SK-N-SH treated with all-trans-retinoic acid at 6 μM for 48 hours (cell line): ENCODE measurements at regions not wholly inside any gene's neighbourhood (a gene's known extent, or its start where the extent isn't known, plus 50 kb on each side); places are given as distances from the start of the nearest gene placed in this dataset.

Source experiments
- ATAC-seq: fragments of 200-7000 bp; cut with Tn5 transposase; 3 replicates; pipeline ENCODE4 v1.9.1; 2020; ENCODE audit warnings: mild to moderate bottlenecking, moderate library complexity
- ARNTL ChIP-seq: fragments of 450-650 bp; formaldehyde crosslinking; IDR thresholded peaks from 2 replicates; pipeline ENCODE4 v1.5.0; 2020; ENCODE audit warnings: low read depth, mild to moderate bottlenecking, moderate library complexity, borderline replicate concordance
- CREB5 ChIP-seq: fragments of 250-450 bp; sonication (Bioruptor Pico); IDR thresholded peaks from 2 replicates; pipeline ENCODE4 v1.5.1; 2020; ENCODE audit warnings: low read depth, mild to moderate bottlenecking, moderate library complexity
- CSDC2 ChIP-seq: fragments of 250-450 bp; sonication (Bioruptor Pico); IDR thresholded peaks from 2 replicates; pipeline ENCODE4 v1.5.0; 2020; ENCODE audit warnings: mild to moderate bottlenecking, moderate library complexity
- ISL1 ChIP-seq: fragments of 250-450 bp; sonication (Bioruptor Pico); IDR thresholded peaks from 2 replicates; pipeline ENCODE4 v2.1.2; 2022; ENCODE audit warnings: mild to moderate bottlenecking, moderate library complexity
- POU6F1 ChIP-seq: fragments of 250-450 bp; sonication (Bioruptor Pico); IDR thresholded peaks from 2 replicates; pipeline ENCODE4 v1.8.0; 2021; ENCODE audit warnings: low read depth, mild to moderate bottlenecking, moderate library complexity, borderline replicate concordance
- SNAI2 ChIP-seq: fragments of 250-450 bp; sonication (Bioruptor Pico); IDR thresholded peaks from 2 replicates; pipeline ENCODE4 v1.5.0; 2020; ENCODE audit warnings: mild to moderate bottlenecking, moderate library complexity
- TSHZ2 ChIP-seq: fragments of 250-450 bp; sonication (Bioruptor Pico); IDR thresholded peaks from 2 replicates; pipeline ENCODE4 v1.5.0; 2020; ENCODE audit warnings: mild to moderate bottlenecking, moderate library complexity
- ZC3H10 ChIP-seq: fragments of 250-450 bp; sonication (Bioruptor Pico); IDR thresholded peaks from 2 replicates; pipeline ENCODE4 v1.5.1; 2021; ENCODE audit warnings: mild to moderate bottlenecking, moderate library complexity
- ZFP3 ChIP-seq: fragments of 250-450 bp; sonication (Bioruptor Pico); IDR thresholded peaks from 2 replicates; pipeline ENCODE4 v1.5.0; 2020; ENCODE audit warnings: mild to moderate bottlenecking, moderate library complexity
- ZFP30 ChIP-seq: fragments of 450-650 bp; formaldehyde crosslinking; IDR thresholded peaks from 2 replicates; pipeline ENCODE4 v1.5.0; 2022; ENCODE audit warnings: mild to moderate bottlenecking, moderate library complexity
- ZNF70 ChIP-seq: fragments of 450-650 bp; formaldehyde crosslinking; IDR thresholded peaks from 2 replicates; pipeline ENCODE4 v1.5.0; 2020; ENCODE audit warnings: mild to moderate bottlenecking, moderate library complexity
- TF ChIP-seq, protein P1 (sequence below): fragments of 250-450 bp; sonication (Bioruptor Pico); IDR thresholded peaks from 2 replicates; pipeline ENCODE4 v1.8.0; 2020; ENCODE audit warnings: mild to moderate bottlenecking, moderate library complexity, borderline replicate concordance
- TF ChIP-seq, protein P2 (sequence below): fragments of 250-450 bp; sonication (Bioruptor Pico); IDR thresholded peaks from 2 replicates; pipeline ENCODE4 v1.5.1; 2021; ENCODE audit warnings: mild to moderate bottlenecking, moderate library complexity

DNA sequence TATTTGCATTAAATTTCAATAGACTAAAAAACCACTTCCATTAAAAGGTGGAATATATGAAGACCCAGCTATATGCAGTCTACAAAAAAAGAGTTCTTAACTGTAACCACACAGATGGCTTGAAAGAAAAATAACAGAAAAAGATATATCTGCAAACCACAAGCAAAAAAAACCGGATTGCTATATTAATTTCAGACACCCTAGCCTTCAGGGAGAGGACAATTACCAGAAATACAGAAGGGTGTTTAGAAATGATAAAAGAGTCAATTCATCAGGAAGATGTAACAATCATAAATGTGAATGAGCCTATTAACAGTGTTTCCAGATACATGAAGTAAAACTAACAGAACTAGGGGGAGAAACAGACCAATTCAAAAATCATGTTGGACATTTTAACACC, 56.9 kb upstream of the SMIM23 start:
- ATAC-seq, result no peak

More for the DNA sequence above, 56.9 kb upstream of the SMIM23 start:
- TF ChIP-seq ZNF70 (CRISPR knock-in tag), result no peak
- TF ChIP-seq, protein P1, sequence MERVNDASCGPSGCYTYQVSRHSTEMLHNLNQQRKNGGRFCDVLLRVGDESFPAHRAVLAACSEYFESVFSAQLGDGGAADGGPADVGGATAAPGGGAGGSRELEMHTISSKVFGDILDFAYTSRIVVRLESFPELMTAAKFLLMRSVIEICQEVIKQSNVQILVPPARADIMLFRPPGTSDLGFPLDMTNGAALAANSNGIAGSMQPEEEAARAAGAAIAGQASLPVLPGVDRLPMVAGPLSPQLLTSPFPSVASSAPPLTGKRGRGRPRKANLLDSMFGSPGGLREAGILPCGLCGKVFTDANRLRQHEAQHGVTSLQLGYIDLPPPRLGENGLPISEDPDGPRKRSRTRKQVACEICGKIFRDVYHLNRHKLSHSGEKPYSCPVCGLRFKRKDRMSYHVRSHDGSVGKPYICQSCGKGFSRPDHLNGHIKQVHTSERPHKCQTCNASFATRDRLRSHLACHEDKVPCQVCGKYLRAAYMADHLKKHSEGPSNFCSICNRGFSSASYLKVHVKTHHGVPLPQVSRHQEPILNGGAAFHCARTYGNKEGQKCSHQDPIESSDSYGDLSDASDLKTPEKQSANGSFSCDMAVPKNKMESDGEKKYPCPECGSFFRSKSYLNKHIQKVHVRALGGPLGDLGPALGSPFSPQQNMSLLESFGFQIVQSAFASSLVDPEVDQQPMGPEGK (CRISPR knock-in tag), result no peak
- TF ChIP-seq CSDC2 (CRISPR knock-in tag), result no peak
- TF ChIP-seq ZFP3 (CRISPR knock-in tag), result no peak
- no peak for TF ChIP-seq TSHZ2 (CRISPR knock-in tag)
- no peak for TF ChIP-seq ZFP30
- no peak for TF ChIP-seq ZC3H10 (CRISPR knock-in tag)
- no peak for TF ChIP-seq CREB5 (CRISPR knock-in tag)
- TF ChIP-seq POU6F1 (CRISPR knock-in tag), result no peak
- no peak for TF ChIP-seq SNAI2 (CRISPR knock-in tag)
- TF ChIP-seq, protein P2, sequence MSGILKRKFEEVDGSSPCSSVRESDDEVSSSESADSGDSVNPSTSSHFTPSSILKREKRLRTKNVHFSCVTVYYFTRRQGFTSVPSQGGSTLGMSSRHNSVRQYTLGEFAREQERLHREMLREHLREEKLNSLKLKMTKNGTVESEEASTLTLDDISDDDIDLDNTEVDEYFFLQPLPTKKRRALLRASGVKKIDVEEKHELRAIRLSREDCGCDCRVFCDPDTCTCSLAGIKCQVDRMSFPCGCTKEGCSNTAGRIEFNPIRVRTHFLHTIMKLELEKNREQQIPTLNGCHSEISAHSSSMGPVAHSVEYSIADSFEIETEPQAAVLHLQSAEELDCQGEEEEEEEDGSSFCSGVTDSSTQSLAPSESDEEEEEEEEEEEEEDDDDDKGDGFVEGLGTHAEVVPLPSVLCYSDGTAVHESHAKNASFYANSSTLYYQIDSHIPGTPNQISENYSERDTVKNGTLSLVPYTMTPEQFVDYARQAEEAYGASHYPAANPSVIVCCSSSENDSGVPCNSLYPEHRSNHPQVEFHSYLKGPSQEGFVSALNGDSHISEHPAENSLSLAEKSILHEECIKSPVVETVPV (CRISPR knock-in tag), result no peak
- no peak for TF ChIP-seq ARNTL (CRISPR knock-in tag)
- no peak for TF ChIP-seq ISL1
